ENCODE measurements at regions not wholly inside any gene's neighbourhood (a gene's known extent, or its start where the extent isn't known, plus 50 kb on each side); places are given as distances from the start of the nearest gene placed in this dataset.

- no peak for TF ChIP-seq CTCF (conservative IDR thresholded peaks at IDR 0.05)
- no peak for TF ChIP-seq ZFX (IDR thresholded peaks at IDR 0.05)
Observed at GRCh38 chrX:144709841-144710240, 537.5 kb upstream of the SPANXN1 start.

Measured in C4-2B (cell line).